MG63 (cell line): ENCODE measurements at regions not wholly inside any gene's neighbourhood (a gene's known extent, or its start where the extent isn't known, plus 50 kb on each side); places are given as distances from the start of the nearest gene placed in this dataset.
A peak's percentile ranks its signal among the peaks of the same experiment; 100 is the strongest.

ENCODE experiments used
- DNase-seq: peaks from one replicate; pipeline ENCODE4 v3.0.0-alpha.2; 2020
- H3K27me3 ChIP-seq: fragments of 250-450 bp; sonication (Bioruptor Pico); 2 replicates; pipeline ENCODE4 v1.5.1; 2020; ENCODE audit warnings: mild to moderate bottlenecking, moderate library complexity
- H3K36me3 ChIP-seq: fragments of 250-450 bp; sonication (Bioruptor Pico); 2 replicates; pipeline ENCODE4 v1.5.1; 2020; ENCODE audit warnings: mild to moderate bottlenecking, moderate library complexity
- H3K4me3 ChIP-seq: fragments of 250-450 bp; sonication (Bioruptor Pico); 2 replicates; pipeline ENCODE4 v1.5.1; 2020; ENCODE audit warnings: mild to moderate bottlenecking, moderate library complexity
- H3K9me3 ChIP-seq: fragments of 250-450 bp; sonication (Bioruptor Pico); 2 replicates; pipeline ENCODE4 v1.5.1; 2020; ENCODE audit warnings: mild to moderate bottlenecking, moderate library complexity

DNA sequence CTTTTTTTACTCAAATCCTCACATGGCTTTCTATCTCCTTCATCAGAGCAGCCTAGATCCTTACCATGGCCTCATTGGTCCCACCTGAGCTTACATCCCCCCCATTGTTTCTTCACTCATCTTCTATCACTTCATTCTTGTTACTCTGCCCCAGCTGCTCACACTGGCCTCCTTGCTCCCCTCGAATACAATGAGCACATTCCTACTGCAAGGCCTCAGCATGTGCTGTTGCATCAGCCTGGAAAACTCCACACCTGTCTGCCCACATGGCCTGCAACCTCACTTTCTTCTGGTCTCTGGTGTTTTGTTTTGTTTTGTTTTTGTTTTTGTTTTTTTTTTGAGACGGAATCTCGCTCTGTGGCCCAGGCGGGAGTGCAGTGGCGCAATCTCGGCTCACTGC lies 212.6 kb downstream of the TBX18 start:
- no peaks in the 10 kb centered on the region for H3K36me3 ChIP-seq
- no peaks in the 10 kb centered on the region for H3K27me3 ChIP-seq
- no peak overlapping the region for H3K4me3 ChIP-seq
- no peak for DNase-seq
- H3K9me3 ChIP-seq, result no peaks in the 10 kb centered on the region

DNA sequence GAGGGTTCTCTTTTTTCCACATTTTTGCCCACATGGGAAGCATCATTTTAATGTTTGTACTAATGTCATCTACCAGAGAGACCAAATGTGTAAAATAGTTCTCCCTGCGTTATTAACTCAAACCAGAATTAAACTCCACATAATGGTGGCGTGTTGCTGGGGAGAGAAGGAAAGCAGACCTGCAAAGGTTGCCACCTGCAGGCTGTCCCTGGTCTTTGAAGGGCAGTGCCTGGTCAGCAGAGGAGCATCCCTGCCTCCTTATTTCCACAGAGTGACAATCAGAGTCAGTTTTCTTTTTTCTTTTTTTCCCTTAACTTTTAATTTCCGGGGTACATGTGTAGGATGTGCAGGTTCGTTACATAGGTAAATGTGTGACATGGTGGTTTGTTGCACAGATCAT lies 214.5 kb downstream of the TBX18 start:
- Histone ChIP-seq H3K4me3 (no peak overlapping the region), H3K27me3 (no peaks in the 10 kb centered on the region), H3K9me3 (no peaks in the 10 kb centered on the region), H3K36me3 (no peaks in the 10 kb centered on the region)
- no peak for DNase-seq

DNA sequence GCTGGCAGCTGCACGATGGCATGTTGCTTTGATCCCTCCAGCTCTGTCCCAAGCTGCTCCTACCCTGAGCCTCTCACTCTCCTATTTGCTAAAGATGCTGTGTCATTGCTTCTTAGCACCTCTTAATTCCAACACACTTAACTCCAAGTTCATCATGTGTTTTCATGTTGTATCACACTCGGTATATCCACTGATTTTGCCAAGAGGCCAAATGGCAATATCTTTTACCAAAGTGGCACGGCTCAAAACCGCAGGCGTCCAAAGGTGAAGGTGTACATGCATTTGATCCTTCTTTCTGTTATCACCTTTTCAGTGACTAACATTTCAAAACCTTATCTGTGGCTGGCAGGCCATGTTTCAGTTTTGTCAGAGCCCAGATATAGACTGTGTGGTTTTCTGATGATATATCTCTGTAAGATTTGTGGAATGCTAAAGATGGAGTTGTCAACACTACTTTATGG lies 217.0 kb downstream of the TBX18 start:
- no peaks in the 10 kb centered on the region for H3K9me3 ChIP-seq
- no peak overlapping the region for H3K4me3 ChIP-seq
- H3K27me3 ChIP-seq, result no peaks in the 10 kb centered on the region
- DNase-seq, result no peak
- H3K36me3 ChIP-seq, result no peaks in the 10 kb centered on the region

DNA sequence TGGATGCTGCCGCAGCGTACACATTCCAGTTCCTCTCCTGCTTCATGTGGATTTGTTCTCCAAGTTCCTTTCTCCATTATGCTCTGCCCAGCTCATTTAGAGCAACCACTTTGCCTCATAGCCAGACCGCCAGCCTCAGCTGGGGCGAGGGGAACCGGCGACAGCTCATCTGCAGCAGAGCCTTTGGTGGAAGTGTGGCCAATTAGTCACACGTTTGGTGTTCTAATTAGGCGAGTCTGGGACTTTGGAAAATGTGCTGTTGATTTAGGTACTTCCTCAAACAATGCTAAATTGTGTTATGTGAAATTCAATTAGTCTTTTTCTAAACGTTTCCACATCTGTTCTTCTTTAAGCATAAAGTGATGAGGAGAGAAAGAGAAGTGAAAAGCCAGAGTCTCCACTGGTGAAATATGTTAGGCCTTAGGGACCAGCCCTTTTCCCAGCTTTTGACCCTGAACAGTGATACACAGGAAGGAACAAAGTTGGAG lies 217.9 kb downstream of the TBX18 start:
- no peak overlapping the region for H3K4me3 ChIP-seq
- H3K36me3 ChIP-seq, result no peaks in the 10 kb centered on the region
- H3K9me3 ChIP-seq, result no peaks in the 10 kb centered on the region
- H3K27me3 ChIP-seq, result no peaks in the 10 kb centered on the region
- peak; percentile 19 for DNase-seq

DNA sequence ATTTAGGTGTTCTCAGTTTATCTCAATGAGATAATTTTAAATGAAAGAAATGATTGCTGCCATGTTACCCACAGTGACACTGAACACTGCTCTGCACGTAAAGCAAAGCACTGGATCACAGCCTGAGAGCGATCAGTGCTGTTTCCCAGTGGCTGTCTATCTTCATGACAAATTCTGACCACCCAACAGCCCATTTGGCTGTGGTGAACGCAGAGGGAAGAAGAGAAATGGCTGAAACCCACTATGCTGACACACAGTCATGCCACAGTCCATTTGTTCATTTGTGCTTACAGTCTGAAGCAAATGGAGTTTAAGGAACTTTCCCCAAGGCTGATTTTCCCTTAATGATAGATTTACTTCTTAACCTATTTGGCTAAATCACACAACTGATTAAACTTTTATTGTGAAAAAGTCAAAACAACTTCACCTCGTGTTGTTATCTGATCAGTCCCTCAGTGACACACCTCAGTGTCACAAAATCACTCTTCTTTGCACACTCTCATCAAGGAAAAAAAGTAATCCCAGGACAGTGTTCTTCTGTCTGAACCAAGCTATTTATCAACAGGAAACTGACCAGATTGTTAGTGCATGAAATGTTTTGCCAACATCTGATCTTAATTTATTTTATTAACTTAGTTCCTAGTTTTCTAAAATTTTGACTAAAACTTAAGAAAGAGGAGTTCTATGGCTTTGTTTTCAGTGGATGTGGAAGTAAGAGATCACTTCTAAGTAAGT lies 225.1 kb downstream of the TBX18 start:
- H3K4me3 ChIP-seq, result no peak overlapping the region
- DNase-seq, result no peak

DNA sequence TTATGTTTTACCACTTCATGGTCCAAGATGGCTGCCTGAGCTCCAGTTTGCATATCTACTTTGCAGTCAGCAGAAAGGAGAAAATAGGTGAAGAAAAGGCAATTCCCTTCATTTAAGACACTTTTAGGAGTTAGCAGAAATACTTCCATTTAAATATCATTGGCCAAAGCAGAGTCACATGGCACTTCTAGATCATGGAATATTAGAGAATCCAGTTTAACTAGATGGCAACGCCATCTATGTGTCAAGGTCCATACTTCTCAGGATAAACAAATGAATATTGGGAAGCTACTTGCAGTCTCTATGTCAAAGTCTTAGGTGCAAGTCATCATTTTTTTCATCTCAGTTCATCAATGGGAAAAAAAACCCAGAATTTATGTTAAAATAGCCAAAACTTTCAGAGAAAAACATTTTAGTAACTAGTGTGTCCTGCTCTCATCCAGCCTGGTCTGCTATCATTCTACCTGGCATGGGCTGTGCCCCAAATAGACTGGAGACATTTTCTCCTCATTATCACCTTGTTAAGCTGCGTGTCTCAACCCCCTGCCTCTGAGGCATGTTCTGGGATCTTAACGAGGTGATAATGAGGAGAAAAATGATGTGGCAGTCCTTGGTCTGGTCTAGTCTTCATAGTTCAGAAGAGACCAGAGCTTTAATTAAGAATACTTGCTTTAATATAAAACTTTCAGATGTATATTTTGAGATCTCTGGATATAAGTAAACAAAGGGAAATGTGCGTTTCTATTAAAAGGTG lies 227.3 kb downstream of the TBX18 start:
- no peak for DNase-seq
- Histone ChIP-seq H3K27me3 (no peaks in the 10 kb centered on the region), H3K4me3 (no peak overlapping the region), H3K36me3 (no peaks in the 10 kb centered on the region), H3K9me3 (no peaks in the 10 kb centered on the region)

More for the DNA sequence above, 225.1 kb downstream of the TBX18 start:
- Histone ChIP-seq H3K9me3 (no peaks in the 10 kb centered on the region), H3K27me3 (no peaks in the 10 kb centered on the region), H3K36me3 (no peaks in the 10 kb centered on the region)

DNA sequence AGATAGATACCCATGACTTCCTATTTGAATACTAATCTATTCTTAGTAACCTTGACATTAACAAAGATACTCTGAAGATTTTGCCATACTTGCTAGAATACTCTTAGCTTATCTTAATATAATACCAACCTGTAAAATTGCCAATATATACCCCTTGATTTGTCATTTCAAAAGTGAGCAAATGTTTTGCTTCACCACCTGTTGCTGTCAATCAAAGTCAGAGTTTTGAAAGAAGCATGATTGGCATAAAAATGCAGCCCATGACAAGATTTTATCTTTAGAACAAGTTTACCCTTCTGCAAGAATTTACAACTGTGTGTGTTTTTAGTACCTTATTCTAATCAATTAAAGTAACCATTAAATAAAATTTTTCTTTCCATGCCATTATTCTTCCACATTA lies 236.2 kb downstream of the TBX18 start:
- H3K4me3 ChIP-seq, result no peak overlapping the region
- DNase-seq, result no peak
- H3K27me3 ChIP-seq, result no peaks in the 10 kb centered on the region
- no peaks in the 10 kb centered on the region for H3K36me3 ChIP-seq
- 0 out of 2 replicates have a peak, but pooled peaks cover 2% of the 10 kb centered on the region for H3K9me3 ChIP-seq

DNA sequence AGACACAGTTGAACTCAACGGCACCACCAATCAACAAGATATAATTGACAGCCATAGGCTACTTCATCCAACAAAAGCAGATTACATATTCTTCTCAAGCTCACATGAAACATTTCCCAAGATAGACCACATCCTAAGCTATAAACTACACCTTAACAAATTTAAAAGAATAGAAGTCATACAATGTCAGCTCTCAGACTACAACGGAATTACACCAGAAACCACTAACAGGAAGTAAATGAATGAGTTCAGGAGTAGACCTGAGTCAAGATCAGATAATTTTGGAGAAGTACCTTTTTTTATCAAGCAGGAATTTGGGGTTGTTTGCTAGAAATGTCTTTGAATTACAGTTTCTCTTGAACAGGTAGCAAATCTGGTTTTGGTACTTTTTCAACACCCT lies 237.8 kb downstream of the TBX18 start:
- Histone ChIP-seq H3K4me3 (no peak overlapping the region), H3K27me3 (no peaks in the 10 kb centered on the region), H3K36me3 (no peaks in the 10 kb centered on the region), H3K9me3 (no peaks in the 10 kb centered on the region)
- DNase-seq, result no peak

DNA sequence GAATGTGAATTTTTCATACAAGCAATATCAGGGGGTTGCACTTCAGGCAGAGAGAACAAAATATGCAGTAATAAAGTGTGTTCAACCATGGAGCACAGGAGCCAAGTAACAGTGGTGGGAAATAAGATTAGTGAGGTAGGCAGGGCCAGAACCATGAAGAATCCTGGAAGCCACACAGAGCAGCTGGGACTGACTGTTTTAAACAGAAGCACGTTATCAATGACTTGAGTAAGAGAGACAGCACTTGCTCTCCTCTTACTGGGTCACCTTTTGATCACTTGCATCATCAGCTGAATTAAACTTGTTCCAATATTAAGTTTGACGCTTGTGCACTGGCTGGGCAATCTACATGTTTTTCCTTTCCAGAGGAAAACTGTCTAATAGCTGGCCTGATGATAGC lies 238.5 kb downstream of the TBX18 start:
- Histone ChIP-seq H3K9me3 (no peaks in the 10 kb centered on the region), H3K36me3 (no peaks in the 10 kb centered on the region)
- DNase-seq, result no peak

DNA sequence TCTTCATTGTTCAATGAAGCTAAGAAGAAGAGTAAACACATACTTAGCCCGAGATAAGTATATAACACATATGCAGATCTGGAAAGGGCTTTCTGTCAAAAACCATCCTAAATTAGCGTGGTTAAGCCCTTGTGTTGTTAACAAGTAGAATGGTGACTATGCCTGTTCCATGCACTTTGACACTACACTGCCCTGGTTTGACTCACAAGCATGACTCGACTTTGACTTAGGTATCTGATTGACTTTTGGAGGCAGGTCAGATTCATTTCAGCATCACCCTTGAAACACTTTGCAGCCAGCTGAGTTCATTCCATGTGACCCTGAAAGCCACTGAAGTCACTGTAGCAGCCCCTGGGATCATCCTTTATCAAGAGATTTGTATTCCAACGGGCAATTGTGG lies 239.8 kb downstream of the TBX18 start:
- DNase-seq, result no peak
- Histone ChIP-seq H3K9me3 (no peaks in the 10 kb centered on the region), H3K4me3 (no peak overlapping the region), H3K36me3 (no peaks in the 10 kb centered on the region), H3K27me3 (no peaks in the 10 kb centered on the region)

More for the DNA sequence above, 238.5 kb downstream of the TBX18 start:
- no peak overlapping the region for H3K4me3 ChIP-seq
- H3K27me3 ChIP-seq, result no peaks in the 10 kb centered on the region

DNA sequence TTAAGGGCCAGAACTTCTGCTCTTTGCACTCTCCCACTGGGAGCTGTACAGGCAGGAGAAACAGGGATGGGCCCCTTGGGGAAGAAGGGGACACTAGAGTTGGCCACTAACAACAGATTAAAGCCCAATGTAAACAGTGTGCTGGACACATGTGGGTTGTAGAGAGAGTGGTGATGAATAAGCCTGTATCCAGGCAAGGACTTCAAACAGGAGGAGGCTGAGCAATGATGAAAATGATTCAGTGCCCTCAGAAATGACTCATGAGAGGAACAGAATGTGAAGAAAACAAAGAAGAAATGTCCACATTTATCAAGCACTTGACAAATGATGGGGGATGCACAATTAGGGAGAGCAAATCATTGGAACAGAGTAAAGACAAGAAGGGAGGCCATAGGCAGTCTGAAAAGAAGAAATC lies 242.3 kb downstream of the TBX18 start:
- no peaks in the 10 kb centered on the region for H3K36me3 ChIP-seq
- no peaks in the 10 kb centered on the region for H3K9me3 ChIP-seq
- DNase-seq, result peak; percentile 55
- H3K4me3 ChIP-seq, result no peak overlapping the region
- no peaks in the 10 kb centered on the region for H3K27me3 ChIP-seq

DNA sequence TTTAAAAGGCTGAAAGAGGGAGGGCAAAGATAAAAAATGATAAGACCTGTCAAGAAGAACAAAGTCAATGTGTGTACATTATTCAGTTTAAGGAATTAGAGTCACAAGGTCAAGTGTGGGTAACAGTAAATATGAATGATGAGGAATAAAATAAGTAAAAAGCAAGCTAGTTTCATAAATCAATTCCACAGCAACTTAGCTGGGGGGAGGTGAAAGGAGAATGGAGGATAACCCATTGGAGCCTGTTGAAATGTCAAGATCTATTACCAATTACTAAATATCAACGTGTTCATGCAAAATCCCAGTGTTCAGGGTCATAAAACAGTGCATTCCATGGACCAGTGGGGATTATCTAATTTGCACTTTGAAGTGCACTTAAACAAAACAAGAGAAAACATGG lies 242.9 kb downstream of the TBX18 start:
- DNase-seq, result no peak
- Histone ChIP-seq H3K9me3 (no peaks in the 10 kb centered on the region), H3K4me3 (no peak overlapping the region), H3K27me3 (no peaks in the 10 kb centered on the region), H3K36me3 (no peaks in the 10 kb centered on the region)

DNA sequence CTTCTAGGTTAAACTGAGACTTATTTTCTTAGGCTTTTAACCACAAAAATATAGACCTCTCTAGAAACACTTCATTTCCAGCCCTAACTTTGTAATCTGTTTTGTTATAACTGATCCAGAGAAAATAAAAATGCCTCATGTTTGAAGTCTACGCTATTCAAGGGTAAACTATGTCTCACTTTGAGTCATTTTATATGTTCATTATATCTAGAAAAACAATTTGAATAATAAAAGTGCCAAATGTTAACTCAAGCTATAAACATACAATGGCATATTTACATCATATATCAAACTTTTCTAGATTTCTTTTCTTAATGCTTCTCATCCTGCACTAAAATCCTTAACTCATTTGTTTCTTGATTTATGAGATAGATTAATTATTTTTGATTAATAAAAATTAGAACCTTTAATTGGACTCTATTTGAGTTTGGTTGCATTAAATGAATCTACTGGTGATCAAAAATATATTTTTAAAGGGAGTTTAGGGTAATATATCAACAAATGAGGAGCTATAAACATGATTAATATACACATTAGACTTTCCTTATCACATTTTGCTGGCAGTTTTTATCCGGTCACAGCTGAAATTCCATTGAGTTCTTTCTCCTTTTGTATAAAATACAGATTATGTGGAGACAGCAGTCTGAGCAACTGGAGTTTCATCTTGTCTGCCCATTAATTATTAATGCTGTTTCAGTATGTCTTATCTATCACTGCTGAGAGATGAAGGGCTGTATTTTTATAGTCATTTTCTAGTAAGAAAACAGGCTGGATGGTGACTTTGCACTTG lies 246.5 kb downstream of the TBX18 start:
- no peaks in the 10 kb centered on the region for H3K27me3 ChIP-seq
- no peaks in the 10 kb centered on the region for H3K36me3 ChIP-seq
- no peaks in the 10 kb centered on the region for H3K9me3 ChIP-seq
- no peak overlapping the region for H3K4me3 ChIP-seq
- no peak for DNase-seq

DNA sequence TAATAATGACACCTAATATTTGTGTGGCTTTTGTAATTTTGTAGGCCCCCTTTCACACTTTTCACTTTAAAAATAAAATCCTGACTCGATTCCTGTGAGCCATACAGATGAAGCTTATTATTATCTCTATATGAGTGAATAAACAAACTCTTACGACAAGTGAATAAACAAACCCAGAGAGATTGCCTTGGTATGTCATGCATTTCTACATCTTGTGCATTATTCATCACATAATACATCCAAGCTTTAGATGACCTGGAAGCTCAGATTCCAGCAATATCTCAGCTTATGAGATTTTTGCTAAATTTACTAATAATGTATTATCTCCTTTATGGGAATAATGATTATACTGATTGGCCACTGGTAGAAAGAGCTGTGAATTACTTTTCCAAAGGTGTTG lies 248.2 kb downstream of the TBX18 start:
- Histone ChIP-seq H3K4me3 (no peak overlapping the region), H3K9me3 (no peaks in the 10 kb centered on the region), H3K36me3 (no peaks in the 10 kb centered on the region), H3K27me3 (no peaks in the 10 kb centered on the region)
- DNase-seq, result no peak

DNA sequence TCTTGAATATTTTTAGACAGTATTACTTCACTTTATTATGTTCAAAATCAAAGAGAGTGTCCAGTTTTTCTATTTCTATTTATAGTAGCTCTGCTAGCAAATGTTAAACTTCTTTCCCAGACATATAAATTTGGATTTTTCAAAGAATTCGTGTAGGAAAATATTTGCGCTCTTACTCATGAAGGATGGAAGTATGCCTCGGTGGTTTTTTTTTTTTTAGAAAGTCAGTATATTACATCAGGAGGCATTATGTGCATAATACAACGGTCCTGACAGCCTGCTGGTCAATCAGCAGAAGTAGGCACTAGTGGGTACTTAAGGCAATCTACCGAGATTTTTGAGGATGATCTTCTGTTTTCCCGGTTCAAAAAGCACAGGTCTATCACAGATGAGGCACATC lies 249.3 kb downstream of the TBX18 start:
- DNase-seq, result no peak

DNA sequence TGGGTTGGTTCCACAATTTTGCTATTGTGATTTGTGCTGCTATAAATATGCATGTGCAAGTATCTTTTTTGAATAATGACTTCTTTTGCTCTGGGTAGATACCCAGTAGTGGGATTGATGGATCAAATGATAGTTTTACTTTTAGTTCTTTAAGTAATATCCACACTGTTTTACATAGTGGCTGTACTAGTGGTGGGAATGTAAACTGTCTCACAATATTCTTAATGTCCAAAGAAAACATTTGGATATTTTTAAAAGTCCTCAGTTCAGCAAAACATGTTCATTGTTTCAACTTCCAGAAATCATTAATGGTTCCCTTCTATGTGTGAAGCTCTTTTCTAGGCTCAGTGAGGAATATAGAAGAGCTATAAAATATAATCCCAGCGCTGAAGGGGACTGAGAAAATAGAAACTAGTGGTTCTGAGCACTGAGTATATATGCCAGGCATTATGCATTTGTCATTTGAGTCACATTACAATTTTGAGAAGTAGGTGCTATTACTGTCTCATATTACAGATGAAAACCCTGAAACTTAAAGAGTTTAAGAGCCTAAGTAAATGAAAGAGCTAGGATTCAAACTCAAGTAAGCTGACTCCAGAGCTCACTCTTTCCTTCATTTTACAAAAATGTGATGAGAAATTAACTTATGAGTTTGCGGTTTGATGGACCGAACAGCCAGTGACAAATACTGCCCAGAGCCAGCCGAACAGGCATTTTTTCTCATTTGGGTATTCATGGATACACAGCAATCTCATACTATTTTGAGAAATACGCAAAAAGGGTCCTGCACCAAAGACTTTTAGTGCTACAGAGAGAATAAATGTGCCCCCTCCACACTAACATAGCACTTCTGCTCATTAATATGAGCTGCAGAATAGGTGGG lies 250.1 kb downstream of the TBX18 start:
- no peaks in the 10 kb centered on the region for H3K36me3 ChIP-seq
- H3K27me3 ChIP-seq, result no peaks in the 10 kb centered on the region
- DNase-seq, result no peak
- no peak overlapping the region for H3K4me3 ChIP-seq
- no peaks in the 10 kb centered on the region for H3K9me3 ChIP-seq

More for the DNA sequence above, 249.3 kb downstream of the TBX18 start:
- H3K9me3 ChIP-seq, result no peaks in the 10 kb centered on the region
- H3K27me3 ChIP-seq, result no peaks in the 10 kb centered on the region
- H3K36me3 ChIP-seq, result no peaks in the 10 kb centered on the region
- H3K4me3 ChIP-seq, result no peak overlapping the region
